GM23338 (cell line): ENCODE measurements at regions not wholly inside any gene's neighbourhood (a gene's known extent, or its start where the extent isn't known, plus 50 kb on each side); places are given as distances from the start of the nearest gene placed in this dataset.

Experiments used
- ATAC-seq: fragments of 200-7000 bp; cut with Tn5 transposase; 3 replicates; pipeline ENCODE4 v1.9.1; 2020
- DNase-seq: peaks from one replicate; pipeline ENCODE4 v3.0.0-alpha.2; 2015; ENCODE audit warnings: low spot score
- H2AFZ ChIP-seq: fragments of 200-600 bp; sonication (generic); 2 replicates; pipeline ENCODE4 v1.8.0; 2016; ENCODE audit warnings: antibody characterized with exemption, mild to moderate bottlenecking, moderate library complexity
- H3F3A ChIP-seq: fragments of 200-600 bp; sonication (generic); replicated peaks from 2 replicates; pipeline ENCODE4 v1.8.0; 2017; ENCODE audit warnings: antibody characterized with exemption, mixed run types, low read depth
- H3K27ac ChIP-seq: fragments of 200-600 bp; sonication (generic); 2 replicates; pipeline ENCODE4 v1.6.1; 2016; ENCODE audit warnings: low read depth
- H3K27me3 ChIP-seq: fragments of 200-600 bp; sonication (generic); 2 replicates; pipeline ENCODE4 v1.8.0; 2016; ENCODE audit warnings: mild to moderate bottlenecking, mixed run types, moderate library complexity; ENCODE audit not compliant: insufficient read depth
- H3K36me3 ChIP-seq: fragments of 200-600 bp; sonication (generic); 2 replicates; pipeline ENCODE4 v1.8.0; 2016; ENCODE audit warnings: mild to moderate bottlenecking; ENCODE audit not compliant: insufficient read depth
- H3K4me1 ChIP-seq: fragments of 200-600 bp; sonication (generic); 2 replicates; pipeline ENCODE4 v1.8.0; 2016; ENCODE audit warnings: mild to moderate bottlenecking, moderate library complexity; ENCODE audit not compliant: insufficient read depth
- H3K4me2 ChIP-seq: fragments of 200-600 bp; sonication (generic); 2 replicates; pipeline ENCODE4 v1.7.1; 2017; ENCODE audit warnings: mixed run types
- H3K4me3 ChIP-seq: fragments of 200-600 bp; sonication (generic); 2 replicates; pipeline ENCODE4 v1.6.1; 2016; ENCODE audit warnings: mixed run types
- H3K79me2 ChIP-seq: fragments of 200-600 bp; sonication (generic); replicated peaks from 2 replicates; pipeline ENCODE4 v1.8.0; 2017; ENCODE audit warnings: mild to moderate bottlenecking; ENCODE audit not compliant: insufficient read depth
- H3K9me2 ChIP-seq: fragments of 200-600 bp; sonication (generic); 2 replicates; pipeline ENCODE4 v1.8.0; 2017; ENCODE audit not compliant: insufficient read depth
- H4K20me1 ChIP-seq: fragments of 200-600 bp; sonication (generic); replicated peaks from 2 replicates; pipeline ENCODE4 v1.8.0; 2017; ENCODE audit warnings: mild to moderate bottlenecking; ENCODE audit not compliant: insufficient read depth
- H3K27ac Mint-ChIP-seq: 2 replicates; pipeline ENCODE4 v1.8.0; 2020; ENCODE audit warnings: inconsistent platforms, mild to moderate bottlenecking, moderate library complexity, mixed read lengths
- H3K27me3 Mint-ChIP-seq: 3 replicates; pipeline ENCODE4 v1.8.0; 2022; ENCODE audit warnings: low read depth, mild to moderate bottlenecking, moderate library complexity, mixed read lengths, inconsistent platforms; ENCODE audit not compliant: insufficient read depth, poor library complexity
- H3K36me3 Mint-ChIP-seq: 3 replicates; pipeline ENCODE4 v1.8.0; 2021; ENCODE audit warnings: low read depth, mild to moderate bottlenecking, inconsistent platforms, moderate library complexity, mixed read lengths
- H3K4me1 Mint-ChIP-seq: 3 replicates; pipeline ENCODE4 v1.8.0; 2020; ENCODE audit warnings: mild to moderate bottlenecking, inconsistent platforms, mixed read lengths
- H3K4me3 Mint-ChIP-seq: 3 replicates; pipeline ENCODE4 v1.8.0; 2021; ENCODE audit warnings: moderate library complexity, mild to moderate bottlenecking, inconsistent platforms, mixed read lengths
- H3K9me3 Mint-ChIP-seq: 3 replicates; pipeline ENCODE4 v1.8.0; 2020; ENCODE audit warnings: moderate library complexity, mild to moderate bottlenecking, inconsistent platforms, mixed read lengths
- CREB1 ChIP-seq: fragments of 250-450 bp; sonication (Bioruptor Pico); IDR thresholded peaks from 2 replicates; pipeline ENCODE4 v1.5.0; 2020; ENCODE audit warnings: low read depth, mild to moderate bottlenecking, moderate library complexity
- ETS1 ChIP-seq: IDR thresholded peaks from 2 replicates; pipeline ENCODE4 v1.6.1; 2016; ENCODE audit warnings: antibody characterized with exemption
- EZH2 ChIP-seq: fragments of 200-600 bp; sonication (generic); IDR thresholded peaks from one replicate; pipeline ENCODE4 v1.8.0; 2017; ENCODE audit warnings: antibody characterized with exemption, mild to moderate bottlenecking, low read depth; ENCODE audit not compliant: unreplicated experiment
- EZH2phosphoT487 ChIP-seq: fragments of 200-600 bp; sonication (generic); IDR thresholded peaks from one replicate; pipeline ENCODE4 v1.8.1; 2018; ENCODE audit warnings: antibody characterized with exemption; ENCODE audit not compliant: unreplicated experiment
- JUNB ChIP-seq: IDR thresholded peaks from one replicate; pipeline ENCODE4 v1.6.1; 2016; ENCODE audit warnings: antibody characterized with exemption; ENCODE audit not compliant: unreplicated experiment
- NANOG ChIP-seq: IDR thresholded peaks from 2 replicates; pipeline ENCODE4 v1.6.1; 2016; ENCODE audit warnings: antibody characterized with exemption, borderline replicate concordance
- POLR2AphosphoS5 ChIP-seq: IDR thresholded peaks from 2 replicates; pipeline ENCODE4 v1.6.1; 2016; ENCODE audit warnings: antibody characterized with exemption, low read depth
- STAT1 ChIP-seq: IDR thresholded peaks from one replicate; pipeline ENCODE4 v1.6.1; 2016; ENCODE audit warnings: antibody characterized with exemption; ENCODE audit not compliant: unreplicated experiment
- ZNF114 ChIP-seq: fragments of 250-450 bp; sonication (Bioruptor Pico); IDR thresholded peaks from 2 replicates; pipeline ENCODE4 v1.5.0; 2020; ENCODE audit warnings: mild to moderate bottlenecking, moderate library complexity
- ZNF331 ChIP-seq: fragments of 250-450 bp; sonication (Bioruptor Pico); IDR thresholded peaks from 2 replicates; pipeline ENCODE4 v1.5.0; 2020; ENCODE audit warnings: low read depth, mild to moderate bottlenecking, moderate library complexity
- TF ChIP-seq, protein P1 (sequence below): IDR thresholded peaks from one replicate; pipeline ENCODE4 v1.6.1; 2018; ENCODE audit warnings: antibody characterized with exemption; ENCODE audit not compliant: unreplicated experiment
- TF ChIP-seq, protein P2 (sequence below), 2 experiments: fragments of 200-600 bp in 1 of 2; sonication (generic) in 1 of 2; conservative IDR thresholded peaks; 2 replicates each; pipeline versions ENCODE4 v1.5.1 to v1.6.1; 2016 to 2017; ENCODE audit warnings: antibody characterized with exemption in 2 of 2, low read depth in 2 of 2, mild to moderate bottlenecking in 2 of 2, moderate library complexity in 1 of 2
- TF ChIP-seq, protein P3 (sequence below): fragments of 250-450 bp; sonication (Bioruptor Pico); IDR thresholded peaks from 2 replicates; pipeline ENCODE4 v1.5.0; 2020; ENCODE audit warnings: mild to moderate bottlenecking, moderate library complexity

GRCh38 chr4:147388018-147388417 is 92.9 kb upstream of the EDNRA start (continued):
- no peak for TF ChIP-seq JUNB
- no peak for TF ChIP-seq EZH2phosphoT487
- TF ChIP-seq NANOG, result no peak
- TF ChIP-seq STAT1, result no peak
- TF ChIP-seq ZNF331 (CRISPR knock-in tag), result no peak
- TF ChIP-seq ETS1, result no peak
- no peak for TF ChIP-seq EZH2
- TF ChIP-seq, protein P1, sequence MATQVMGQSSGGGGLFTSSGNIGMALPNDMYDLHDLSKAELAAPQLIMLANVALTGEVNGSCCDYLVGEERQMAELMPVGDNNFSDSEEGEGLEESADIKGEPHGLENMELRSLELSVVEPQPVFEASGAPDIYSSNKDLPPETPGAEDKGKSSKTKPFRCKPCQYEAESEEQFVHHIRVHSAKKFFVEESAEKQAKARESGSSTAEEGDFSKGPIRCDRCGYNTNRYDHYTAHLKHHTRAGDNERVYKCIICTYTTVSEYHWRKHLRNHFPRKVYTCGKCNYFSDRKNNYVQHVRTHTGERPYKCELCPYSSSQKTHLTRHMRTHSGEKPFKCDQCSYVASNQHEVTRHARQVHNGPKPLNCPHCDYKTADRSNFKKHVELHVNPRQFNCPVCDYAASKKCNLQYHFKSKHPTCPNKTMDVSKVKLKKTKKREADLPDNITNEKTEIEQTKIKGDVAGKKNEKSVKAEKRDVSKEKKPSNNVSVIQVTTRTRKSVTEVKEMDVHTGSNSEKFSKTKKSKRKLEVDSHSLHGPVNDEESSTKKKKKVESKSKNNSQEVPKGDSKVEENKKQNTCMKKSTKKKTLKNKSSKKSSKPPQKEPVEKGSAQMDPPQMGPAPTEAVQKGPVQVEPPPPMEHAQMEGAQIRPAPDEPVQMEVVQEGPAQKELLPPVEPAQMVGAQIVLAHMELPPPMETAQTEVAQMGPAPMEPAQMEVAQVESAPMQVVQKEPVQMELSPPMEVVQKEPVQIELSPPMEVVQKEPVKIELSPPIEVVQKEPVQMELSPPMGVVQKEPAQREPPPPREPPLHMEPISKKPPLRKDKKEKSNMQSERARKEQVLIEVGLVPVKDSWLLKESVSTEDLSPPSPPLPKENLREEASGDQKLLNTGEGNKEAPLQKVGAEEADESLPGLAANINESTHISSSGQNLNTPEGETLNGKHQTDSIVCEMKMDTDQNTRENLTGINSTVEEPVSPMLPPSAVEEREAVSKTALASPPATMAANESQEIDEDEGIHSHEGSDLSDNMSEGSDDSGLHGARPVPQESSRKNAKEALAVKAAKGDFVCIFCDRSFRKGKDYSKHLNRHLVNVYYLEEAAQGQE, result no peak
- TF ChIP-seq CREB1 (CRISPR knock-in tag), result no peak

- H3K36me3 Mint-ChIP-seq, result no peaks in the 10 kb centered on the region
- H3K36me3 ChIP-seq, result no peaks in the 10 kb centered on the region
- no peak for ATAC-seq
Measured at GRCh38 chr4:147396105-147396504, 84.8 kb upstream of the EDNRA start.

More at GRCh38 chr4:147396105-147396504, 84.8 kb upstream of the EDNRA start:
- Histone ChIP-seq H2AFZ (no peak overlapping the region), H3K4me2 (no peak overlapping the region), H4K20me1 (no peaks in the 10 kb centered on the region), H3K9me2 (peaks cover 9% of the 10 kb centered on the region), H3K4me1 (no peaks in the 10 kb centered on the region), H3F3A (no peaks in the 10 kb centered on the region), H3K27ac (no peak overlapping the region), H3K27me3 (no peaks in the 10 kb centered on the region), H3K4me3 (no peak overlapping the region), H3K79me2 (no peaks in the 10 kb centered on the region)
- Mint-ChIP-seq H3K4me1 (no peaks in the 10 kb centered on the region), H3K9me3 (peaks cover 4% of the 10 kb centered on the region; the same call in 2 of the 3 replicates), H3K27me3 (no peaks in the 10 kb centered on the region), H3K4me3 (no peak overlapping the region), H3K27ac (no peak overlapping the region)
- no peak for DNase-seq
- TF ChIP-seq, protein P2, sequence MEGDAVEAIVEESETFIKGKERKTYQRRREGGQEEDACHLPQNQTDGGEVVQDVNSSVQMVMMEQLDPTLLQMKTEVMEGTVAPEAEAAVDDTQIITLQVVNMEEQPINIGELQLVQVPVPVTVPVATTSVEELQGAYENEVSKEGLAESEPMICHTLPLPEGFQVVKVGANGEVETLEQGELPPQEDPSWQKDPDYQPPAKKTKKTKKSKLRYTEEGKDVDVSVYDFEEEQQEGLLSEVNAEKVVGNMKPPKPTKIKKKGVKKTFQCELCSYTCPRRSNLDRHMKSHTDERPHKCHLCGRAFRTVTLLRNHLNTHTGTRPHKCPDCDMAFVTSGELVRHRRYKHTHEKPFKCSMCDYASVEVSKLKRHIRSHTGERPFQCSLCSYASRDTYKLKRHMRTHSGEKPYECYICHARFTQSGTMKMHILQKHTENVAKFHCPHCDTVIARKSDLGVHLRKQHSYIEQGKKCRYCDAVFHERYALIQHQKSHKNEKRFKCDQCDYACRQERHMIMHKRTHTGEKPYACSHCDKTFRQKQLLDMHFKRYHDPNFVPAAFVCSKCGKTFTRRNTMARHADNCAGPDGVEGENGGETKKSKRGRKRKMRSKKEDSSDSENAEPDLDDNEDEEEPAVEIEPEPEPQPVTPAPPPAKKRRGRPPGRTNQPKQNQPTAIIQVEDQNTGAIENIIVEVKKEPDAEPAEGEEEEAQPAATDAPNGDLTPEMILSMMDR (conservative IDR thresholded peaks at IDR 0.05; ENCODE audit: low read depth in 2 of 2), result no peak
- no peak for TF ChIP-seq ZNF114 (CRISPR knock-in tag)
- no peak for TF ChIP-seq POLR2AphosphoS5
- TF ChIP-seq NANOG, result no peak
- TF ChIP-seq ZNF331 (CRISPR knock-in tag), result no peak
- TF ChIP-seq EZH2phosphoT487, result no peak
- TF ChIP-seq CREB1 (CRISPR knock-in tag), result no peak
- TF ChIP-seq, protein P3, sequence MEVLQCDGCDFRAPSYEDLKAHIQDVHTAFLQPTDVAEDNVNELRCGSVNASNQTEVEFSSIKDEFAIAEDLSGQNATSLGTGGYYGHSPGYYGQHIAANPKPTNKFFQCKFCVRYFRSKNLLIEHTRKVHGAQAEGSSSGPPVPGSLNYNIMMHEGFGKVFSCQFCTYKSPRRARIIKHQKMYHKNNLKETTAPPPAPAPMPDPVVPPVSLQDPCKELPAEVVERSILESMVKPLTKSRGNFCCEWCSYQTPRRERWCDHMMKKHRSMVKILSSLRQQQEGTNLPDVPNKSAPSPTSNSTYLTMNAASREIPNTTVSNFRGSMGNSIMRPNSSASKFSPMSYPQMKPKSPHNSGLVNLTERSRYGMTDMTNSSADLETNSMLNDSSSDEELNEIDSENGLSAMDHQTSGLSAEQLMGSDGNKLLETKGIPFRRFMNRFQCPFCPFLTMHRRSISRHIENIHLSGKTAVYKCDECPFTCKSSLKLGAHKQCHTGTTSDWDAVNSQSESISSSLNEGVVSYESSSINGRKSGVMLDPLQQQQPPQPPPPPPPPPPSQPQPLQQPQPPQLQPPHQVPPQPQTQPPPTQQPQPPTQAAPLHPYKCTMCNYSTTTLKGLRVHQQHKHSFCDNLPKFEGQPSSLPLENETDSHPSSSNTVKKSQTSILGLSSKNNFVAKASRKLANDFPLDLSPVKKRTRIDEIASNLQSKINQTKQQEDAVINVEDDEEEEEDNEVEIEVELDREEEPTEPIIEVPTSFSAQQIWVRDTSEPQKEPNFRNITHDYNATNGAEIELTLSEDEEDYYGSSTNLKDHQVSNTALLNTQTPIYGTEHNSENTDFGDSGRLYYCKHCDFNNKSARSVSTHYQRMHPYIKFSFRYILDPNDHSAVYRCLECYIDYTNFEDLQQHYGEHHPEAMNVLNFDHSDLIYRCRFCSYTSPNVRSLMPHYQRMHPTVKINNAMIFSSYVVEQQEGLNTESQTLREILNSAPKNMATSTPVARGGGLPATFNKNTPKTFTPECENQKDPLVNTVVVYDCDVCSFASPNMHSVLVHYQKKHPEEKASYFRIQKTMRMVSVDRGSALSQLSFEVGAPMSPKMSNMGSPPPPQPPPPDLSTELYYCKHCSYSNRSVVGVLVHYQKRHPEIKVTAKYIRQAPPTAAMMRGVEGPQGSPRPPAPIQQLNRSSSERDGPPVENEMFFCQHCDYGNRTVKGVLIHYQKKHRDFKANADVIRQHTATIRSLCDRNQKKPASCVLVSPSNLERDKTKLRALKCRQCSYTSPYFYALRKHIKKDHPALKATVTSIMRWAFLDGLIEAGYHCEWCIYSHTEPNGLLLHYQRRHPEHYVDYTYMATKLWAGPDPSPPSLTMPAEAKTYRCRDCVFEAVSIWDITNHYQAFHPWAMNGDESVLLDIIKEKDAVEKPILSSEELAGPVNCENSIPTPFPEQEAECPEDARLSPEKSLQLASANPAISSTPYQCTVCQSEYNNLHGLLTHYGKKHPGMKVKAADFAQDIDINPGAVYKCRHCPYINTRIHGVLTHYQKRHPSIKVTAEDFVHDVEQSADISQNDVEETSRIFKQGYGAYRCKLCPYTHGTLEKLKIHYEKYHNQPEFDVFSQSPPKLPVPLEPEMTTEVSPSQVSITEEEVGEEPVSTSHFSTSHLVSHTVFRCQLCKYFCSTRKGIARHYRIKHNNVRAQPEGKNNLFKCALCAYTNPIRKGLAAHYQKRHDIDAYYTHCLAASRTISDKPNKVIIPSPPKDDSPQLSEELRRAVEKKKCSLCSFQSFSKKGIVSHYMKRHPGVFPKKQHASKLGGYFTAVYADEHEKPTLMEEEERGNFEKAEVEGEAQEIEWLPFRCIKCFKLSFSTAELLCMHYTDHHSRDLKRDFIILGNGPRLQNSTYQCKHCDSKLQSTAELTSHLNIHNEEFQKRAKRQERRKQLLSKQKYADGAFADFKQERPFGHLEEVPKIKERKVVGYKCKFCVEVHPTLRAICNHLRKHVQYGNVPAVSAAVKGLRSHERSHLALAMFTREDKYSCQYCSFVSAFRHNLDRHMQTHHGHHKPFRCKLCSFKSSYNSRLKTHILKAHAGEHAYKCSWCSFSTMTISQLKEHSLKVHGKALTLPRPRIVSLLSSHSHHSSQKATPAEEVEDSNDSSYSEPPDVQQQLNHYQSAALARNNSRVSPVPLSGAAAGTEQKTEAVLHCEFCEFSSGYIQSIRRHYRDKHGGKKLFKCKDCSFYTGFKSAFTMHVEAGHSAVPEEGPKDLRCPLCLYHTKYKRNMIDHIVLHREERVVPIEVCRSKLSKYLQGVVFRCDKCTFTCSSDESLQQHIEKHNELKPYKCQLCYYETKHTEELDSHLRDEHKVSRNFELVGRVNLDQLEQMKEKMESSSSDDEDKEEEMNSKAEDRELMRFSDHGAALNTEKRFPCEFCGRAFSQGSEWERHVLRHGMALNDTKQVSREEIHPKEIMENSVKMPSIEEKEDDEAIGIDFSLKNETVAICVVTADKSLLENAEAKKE (CRISPR knock-in tag), result no peak
- TF ChIP-seq EZH2, result no peak
- no peak for TF ChIP-seq JUNB
